GM21576 (cell line): ENCODE measurements at regions not wholly inside any gene's neighbourhood (a gene's known extent, or its start where the extent isn't known, plus 50 kb on each side); places are given as distances from the start of the nearest gene placed in this dataset.

Source experiments
- ATAC-seq: cut with Tn5 transposase; IDR thresholded peaks from one replicate; pipeline ENCODE4 v1.9.1; 2021; ENCODE audit warnings: mild to moderate bottlenecking, moderate library complexity; ENCODE audit not compliant: unreplicated experiment

DNA sequence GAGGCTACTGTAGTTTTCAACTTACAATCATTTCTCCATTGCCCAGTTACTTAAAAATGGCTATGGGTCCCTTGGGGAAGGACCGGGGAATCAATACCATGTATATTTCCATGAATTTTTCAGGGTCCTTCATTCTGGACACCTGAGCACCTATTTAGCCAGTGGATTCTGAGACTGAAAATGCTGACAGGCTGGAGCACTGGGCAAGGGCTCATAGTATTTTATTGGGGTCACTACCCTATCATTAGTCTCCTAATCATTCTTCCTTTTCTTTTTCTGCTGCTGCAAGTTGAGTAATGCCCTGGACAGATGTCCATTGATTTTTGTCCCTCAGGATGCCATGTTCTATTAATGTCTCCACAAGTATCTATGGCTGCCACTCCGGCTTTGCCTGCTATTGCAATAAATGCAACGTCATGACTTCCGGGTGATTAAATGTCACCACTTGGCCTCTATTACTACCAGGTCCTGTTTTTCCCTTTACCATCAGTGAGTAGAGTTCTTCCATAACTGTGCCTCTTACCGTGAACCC is 279.3 kb upstream of the FBXL7 start:
- ATAC-seq = no peak

DNA sequence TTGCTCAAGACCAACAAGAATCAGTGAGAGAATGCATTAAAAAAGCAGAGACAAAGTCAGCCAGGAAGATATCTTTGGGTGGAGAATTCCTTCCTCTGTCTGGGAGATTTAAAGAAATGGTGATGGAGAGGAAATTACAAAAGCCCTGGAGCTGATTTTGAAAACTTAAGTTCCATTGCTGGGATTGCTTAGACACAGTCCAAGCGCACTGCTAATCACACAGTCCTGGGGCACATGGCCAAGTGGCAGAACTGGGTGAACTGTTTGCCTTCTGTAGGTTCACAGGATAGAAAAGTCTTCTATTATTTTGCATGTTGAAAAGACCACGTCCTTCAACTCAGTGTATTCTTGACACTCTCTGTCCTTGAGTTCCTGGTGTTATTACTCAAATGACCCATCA is 284.9 kb upstream of the FBXL7 start:
- no peak for ATAC-seq

DNA sequence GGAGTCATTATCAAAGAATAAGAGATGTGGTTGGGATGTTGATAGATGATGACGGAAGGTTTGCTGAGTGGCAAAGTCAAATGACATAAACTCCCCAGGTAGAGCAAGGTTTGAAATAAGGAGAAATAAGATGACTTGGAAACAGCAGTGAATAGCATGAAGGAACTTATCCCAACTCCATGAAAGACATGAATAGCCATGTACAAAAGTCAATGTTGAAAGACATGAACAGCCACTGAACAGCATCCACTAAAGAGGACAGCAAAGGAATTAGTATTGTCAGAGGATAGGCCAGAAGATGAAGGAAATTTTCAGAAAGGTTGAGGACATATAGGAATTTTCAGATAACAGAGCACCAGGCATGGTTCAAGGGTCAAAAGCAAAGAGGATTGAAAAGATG is 286.0 kb upstream of the FBXL7 start:
- ATAC-seq = no peak

DNA sequence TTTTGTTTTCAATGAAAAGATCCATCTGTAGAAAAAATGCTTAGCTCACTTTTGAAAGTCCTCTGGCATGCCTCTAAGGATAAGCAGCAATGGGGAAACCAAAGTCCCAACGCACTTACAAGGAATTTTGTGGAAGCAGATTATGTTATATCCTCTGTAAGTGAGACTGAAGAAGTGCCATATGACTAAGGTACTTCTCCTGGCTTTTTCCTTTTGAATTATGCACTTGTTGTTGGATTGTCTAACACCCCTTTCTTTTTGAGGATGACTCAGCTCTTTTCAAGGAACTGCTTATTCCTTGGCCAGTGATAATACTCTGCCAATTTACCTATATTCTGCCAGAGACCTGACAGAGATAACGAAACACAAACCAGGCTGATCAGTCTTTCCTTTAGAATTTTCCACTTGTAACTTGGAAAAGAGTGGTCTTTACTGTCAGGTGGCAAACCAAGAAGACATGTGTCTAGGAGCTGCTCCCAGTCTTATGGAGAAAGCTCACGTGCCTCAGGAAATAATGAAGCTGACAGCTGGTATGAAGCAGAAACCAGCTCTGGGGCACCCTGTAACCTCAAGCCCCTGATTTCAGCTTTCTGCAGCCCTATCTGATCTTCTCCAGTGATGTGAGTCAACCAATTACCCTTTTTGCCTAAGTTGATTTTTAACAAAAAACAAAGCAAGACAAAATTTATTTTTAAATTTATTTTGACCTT is 290.8 kb upstream of the FBXL7 start:
- ATAC-seq = no peak

DNA sequence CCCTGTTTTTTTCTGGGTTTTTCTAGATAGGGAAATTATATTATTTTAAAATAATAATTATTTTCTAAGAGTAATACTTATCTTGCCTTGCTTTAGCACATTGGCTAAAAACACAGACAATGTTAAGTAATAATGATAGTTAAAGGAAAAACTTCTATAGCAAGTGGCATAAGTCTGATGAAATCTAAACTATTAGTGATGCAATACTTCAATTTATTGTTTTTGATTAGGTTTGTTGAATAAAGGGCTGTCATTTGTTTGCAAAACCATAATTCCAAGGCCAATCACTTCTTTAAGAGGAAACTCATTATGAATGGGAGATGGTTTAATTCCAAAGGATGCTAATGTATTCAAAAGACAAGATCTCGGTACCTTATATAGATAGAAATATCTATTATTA is 293.8 kb upstream of the FBXL7 start:
- no peak for ATAC-seq

DNA sequence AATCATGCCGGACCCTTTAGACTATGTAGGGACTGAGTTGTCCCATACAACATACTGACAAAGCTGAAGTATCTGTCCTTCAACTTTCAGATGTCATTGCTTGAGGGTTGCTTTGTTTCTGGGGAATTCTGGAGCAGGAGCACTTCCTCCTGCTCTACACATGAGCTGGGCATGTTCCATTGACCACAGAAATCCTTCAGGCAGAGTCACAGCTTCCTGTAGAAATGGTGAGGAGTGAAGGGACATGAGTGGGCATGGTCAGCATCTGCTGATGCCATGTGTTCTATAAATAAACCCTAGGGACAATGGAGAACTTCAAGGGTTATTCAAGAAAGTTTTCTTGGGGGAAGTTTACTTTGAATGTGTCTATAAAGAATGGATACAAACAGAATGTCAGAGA is 296.6 kb upstream of the FBXL7 start:
- ATAC-seq = no peak

DNA sequence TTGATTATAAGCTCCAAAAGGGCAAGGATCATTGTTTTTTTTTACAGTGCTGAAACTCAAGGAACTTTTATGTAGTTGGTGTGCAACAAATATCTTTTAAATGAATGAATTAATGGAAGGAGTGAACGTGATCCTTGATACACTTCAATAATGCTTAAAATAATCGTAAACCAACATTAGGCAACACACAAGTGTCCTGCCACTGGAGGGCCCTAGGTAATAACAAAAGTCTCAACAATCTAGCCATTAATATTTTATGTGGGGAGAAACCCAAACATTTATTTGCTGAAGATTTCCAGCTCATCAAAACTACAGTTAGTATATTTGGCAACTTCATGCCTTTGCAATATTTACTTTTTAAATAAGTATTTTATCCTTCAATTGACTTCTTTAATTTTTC is 309.0 kb upstream of the FBXL7 start:
- no peak for ATAC-seq

DNA sequence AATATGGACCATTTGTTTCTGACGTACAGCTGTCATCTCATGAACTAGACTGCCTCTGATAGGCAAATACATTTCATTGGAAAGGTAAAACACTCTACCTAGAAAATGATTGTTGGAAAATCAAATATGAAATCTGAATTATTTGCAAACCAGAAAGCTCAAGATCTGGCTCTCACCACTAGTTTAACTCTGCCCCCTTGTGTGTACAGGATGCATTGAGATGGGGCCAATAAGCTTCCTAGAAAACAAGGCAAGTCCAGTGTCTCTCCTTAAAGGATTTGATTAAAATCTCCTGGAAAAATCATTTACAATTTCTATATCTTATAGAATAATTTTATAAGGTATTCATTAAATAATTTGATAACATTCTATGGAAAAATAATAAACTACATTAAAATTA is 311.9 kb upstream of the ANKH start:
- no peak for ATAC-seq

DNA sequence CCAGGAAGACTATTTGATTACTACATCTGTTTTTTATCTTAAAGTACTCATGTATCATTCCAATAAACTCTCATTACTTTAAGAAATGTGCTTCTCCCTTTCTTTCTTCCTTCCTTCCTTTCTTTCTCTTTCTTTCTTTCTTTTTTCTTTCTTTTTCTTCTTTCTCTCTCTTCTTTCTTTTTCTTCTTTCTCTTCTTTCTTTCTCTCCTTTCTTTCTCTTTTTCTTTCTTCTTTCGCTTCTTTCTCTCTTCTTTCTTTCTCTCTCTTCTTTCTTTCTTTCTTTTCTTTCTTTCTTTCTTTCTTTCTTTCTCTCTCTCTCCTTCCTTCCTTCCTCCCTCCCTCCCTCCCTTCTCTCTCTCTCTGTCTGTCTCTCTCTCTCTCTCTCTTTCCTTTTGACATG is 298.6 kb upstream of the ANKH start:
- ATAC-seq = no peak

DNA sequence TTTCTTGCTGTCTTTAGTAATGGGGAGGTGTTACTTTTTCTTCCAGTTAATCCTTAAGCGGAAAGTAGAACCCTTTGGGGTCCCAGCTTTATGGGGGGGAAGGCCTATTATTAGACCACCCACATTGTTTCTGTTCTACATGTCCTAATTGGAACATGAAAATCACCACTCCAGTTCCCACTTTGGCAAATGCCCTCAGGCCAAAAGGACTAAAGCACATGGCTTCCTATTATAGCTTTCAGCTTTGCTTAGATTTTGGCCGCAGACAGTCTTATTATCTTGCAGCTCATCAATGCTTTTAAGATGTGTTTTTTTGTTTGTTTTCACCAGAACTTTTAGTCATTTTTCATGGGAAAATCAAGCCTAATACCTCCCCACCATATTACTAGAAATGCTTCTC is 296.8 kb upstream of the ANKH start:
- no peak for ATAC-seq

DNA sequence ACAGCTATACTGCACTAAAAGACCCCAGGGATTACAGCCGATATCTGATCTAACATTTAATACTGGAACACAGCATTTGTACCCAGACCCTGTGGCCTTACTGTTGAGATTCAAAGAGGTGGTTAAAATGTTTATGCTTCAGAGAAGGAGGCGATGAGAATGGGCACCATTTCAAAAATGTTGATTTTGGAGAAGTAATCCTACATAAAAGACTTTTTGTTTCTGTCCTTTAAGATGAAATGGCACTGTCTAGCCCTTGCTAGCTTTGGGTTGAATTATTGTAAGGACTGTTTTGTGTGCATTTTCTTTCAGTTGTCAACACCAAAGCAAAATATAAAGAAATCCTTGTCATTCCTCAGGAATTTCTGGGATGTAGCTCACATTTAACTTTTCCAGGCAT is 288.5 kb upstream of the ANKH start:
- no peak for ATAC-seq

DNA sequence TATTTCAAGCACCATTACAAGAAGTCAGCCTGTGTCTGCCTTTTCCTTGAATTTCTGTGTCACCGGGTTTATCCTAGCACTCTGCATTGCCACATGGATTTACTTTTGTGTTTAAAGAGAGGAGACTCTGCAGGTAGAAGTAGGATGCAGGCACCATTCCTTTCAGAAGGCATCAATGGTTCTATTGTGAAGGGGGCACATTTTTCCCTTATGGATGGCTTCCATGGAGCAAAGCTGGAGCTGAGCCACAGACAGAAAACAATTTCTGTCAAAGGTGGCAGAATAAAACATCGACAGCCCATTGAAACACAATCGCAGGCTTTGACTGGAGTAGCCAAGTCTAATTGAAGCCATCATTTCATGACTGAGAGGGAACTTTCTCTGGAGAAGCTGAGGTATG is 288.0 kb upstream of the ANKH start:
- no peak for ATAC-seq

DNA sequence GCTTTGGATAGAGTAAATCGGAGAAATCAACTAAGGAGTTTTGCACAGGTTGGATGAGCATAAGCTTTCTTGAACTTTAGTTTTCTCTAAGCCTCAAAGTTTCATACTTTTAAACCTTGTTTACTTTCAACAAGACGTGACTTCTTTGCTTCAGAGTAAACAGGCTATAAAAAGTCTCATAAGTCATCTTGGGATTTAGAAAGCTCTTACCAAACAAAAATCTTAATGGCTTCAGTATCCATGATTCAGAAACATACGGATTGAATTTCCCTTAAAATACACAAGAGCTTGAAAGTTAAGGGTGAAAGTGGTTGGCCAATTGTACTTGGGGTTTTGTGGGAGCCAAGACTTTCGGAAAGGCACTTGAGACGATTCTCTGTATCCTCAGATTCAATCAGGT is 270.9 kb upstream of the ANKH start:
- ATAC-seq = no peak

DNA sequence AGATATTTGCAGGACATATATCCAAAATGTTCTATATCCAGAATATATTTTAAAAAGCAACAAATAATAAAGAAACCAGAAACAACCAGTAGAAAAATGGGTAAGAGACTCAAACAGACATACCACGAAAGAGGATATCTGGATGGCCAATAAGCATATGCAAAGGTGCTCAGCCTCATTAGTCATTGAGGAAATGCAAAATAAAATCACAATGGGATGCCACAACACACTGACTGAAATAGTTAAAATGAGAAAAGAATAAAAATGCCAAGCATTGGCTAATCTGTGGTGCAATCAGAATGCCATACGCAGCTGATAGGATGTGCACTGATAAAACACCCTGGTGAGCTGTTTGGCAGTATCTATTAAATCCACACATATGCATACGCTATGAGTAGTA is 265.8 kb upstream of the ANKH start:
- ATAC-seq = no peak

DNA sequence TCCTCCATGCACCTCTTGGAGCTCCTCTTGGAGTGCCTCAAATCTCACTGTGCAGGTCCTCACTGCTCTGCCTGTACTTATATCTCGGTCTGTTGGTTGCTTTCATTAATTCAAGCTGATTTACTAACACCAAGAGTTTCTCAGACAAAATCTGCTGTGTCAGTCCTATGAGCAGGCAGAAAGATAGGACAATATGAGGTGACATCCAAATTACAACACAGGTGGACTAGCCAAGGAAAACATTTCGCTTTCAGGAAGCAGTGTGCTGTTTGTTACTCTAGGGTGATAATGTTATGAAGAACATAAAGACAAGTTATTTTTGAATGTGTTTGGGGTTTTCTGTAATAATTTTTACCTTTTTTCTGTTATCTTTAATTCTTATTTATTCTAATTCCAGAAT is 264.1 kb upstream of the ANKH start:
- ATAC-seq = no peak

DNA sequence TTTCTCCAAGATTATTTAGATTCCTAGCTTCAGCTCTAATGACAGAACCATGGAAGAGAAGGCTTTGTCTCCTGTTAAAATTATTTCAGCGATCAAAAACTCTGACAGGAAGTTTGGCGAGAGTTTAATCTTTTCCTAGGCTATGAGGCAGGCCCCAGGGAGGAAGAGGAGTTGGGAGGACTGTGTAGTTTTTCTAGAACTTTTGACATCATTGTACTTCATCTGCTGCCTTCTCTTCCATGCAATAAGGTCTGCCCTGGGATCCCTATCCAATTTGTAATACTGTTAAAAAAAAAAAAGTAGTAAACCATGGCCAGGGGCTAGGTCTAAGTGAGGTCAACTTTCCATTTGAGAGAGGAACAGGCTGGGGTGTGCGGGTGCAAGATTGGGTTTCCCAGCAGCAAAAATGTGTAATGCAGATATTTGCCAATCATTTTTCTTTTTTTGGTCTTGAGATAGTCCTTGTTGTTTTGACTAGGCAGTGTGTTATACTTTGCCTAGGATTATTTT is 261.9 kb upstream of the ANKH start:
- ATAC-seq = no peak

DNA sequence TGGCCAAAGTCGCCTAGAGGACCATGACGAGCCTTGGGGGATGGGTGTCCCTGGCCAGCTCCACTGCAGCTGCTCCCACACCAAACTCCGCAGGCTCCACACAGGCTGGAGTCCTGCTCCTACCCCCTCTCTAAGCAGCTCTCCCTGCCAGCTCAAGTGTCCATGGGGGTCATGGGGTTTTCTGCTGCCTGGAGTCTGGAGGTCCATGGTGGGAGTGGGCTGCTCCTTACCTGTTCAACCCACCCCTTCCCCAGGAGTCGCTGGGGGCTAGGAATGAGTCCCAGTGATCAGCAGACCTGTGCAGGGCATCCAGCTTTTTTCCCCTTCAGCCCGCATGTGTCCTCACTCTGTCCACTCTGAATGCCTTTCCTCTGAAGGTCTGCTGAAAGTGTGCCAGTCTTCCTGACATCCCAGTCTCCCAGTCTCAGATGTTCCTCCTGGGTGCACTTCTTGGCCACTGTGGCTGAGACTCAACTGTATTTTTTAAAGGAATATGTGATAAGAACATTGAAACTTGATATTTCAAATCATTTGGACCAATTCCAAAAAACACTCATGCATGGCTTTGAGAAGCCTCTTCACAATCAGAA is 261.3 kb upstream of the ANKH start:
- ATAC-seq = no peak

DNA sequence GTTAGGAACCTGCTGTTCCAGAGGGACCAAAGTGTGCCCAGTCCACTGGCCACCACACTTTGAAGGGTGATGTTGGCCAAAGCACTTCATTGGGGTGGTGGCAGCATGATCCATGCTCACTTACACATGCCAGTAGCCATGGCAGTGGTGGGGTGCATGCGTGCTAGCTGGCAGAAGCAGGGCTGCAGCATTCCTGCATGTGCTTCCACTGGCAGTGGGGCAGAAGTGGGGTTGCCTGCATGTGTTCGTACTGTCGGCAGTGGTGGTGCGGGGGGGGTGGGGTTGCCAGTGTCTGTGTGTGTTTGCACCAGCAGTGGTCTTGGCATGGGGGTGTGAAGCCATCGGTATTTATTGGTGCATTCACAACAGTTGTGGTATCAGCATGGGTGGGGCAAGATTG is 260.3 kb upstream of the ANKH start:
- ATAC-seq = no peak

DNA sequence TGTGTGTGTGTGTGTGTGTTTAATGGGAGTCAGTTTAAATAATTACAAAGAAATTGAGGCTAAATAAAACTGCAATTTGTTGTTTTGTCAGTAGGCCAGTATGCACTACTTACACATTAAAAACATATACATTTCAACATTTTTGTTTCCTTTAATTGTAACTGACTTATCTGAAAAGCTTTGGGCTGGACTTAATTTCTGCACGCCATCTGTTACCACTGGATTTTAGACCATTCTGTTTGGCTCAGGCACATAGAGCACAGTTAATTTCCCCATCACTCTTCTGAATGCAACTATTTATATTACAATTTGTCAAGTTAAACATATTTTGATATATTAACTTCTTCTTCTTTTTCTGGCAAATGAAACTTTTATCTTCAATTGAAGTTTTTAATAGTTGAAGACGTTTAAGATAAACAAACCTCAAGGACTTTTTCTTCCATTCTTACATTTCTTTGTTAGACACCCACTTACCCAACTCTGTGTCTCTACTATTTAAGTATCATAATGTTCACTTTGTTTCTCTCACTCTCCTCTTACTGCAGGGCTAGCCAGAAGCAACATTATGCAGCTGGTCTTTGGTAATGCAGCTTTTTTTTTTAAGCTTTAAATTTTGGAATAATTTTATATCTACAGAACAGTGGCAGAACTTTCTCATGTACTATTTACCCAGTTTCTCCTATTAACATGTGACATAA is 253.4 kb upstream of the ANKH start:
- ATAC-seq = no peak

DNA sequence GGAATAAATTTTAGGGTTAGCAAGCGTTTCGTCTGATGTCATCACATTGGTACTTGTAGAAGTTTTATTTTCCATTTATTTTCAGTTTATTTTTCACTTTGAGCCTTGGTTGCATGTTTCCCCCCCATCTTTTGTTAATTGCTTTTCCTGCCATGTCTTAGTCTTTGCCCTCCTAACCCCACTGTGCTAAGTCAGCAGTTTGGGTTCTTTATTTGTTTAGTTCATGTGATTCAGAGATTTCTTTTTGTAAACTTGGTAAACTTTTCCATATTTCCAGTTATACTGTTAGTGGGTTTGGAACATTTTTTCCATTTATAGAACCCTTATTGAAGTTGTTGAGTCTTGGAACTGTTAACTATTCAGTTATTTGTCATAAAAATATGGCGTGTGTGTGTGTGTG is 252.9 kb upstream of the ANKH start:
- ATAC-seq = no peak

DNA sequence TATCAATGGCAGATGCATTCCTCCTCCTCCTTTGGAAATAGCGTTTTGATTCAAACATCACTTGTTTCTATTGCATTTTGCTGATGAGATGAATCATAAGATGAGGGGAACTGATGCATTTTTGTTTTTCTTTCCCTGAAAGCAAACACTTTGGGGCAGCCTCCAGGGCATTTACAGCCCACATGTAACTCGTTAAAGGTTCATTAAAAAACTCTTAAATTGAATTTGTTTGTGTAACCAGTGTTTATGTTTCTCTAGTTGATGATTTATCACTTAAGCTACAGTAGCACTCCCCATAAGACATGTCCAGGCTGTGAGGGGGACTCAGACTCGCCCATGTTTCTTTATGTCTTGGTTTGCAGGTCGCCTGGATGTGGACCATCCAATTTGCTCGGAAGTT is 246.1 kb upstream of the ANKH start:
- ATAC-seq = no peak

DNA sequence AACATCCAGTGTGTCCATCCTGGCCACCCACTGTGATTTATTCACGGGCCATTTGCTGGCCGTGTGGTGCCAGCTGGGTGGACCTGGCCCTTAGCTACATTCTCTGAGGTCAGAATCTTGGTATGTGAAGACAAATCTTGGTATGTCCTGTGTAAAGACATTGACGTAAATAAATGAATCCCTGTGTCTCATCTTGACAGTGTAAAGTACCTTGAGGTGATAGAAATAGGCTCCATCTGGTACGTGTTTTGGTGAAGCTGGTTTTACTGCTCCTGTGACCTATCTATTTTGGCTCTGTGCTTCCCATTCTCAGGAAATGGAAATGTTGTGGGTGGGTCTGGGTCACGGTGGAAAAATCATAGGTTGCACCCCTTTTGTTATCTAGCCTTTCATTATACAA is 245.4 kb upstream of the ANKH start:
- no peak for ATAC-seq
